NCI-H524 treated with DMSO at 0.1 percent for 48 hours (cell line): ENCODE measurements at regions not wholly inside any gene's neighbourhood (a gene's known extent, or its start where the extent isn't known, plus 50 kb on each side); places are given as distances from the start of the nearest gene placed in this dataset.

Source experiments
- DNase-seq: peaks from one replicate; lab custom pipeline; 2025; lab: John Stamatoyannopoulos, UW

DNA sequence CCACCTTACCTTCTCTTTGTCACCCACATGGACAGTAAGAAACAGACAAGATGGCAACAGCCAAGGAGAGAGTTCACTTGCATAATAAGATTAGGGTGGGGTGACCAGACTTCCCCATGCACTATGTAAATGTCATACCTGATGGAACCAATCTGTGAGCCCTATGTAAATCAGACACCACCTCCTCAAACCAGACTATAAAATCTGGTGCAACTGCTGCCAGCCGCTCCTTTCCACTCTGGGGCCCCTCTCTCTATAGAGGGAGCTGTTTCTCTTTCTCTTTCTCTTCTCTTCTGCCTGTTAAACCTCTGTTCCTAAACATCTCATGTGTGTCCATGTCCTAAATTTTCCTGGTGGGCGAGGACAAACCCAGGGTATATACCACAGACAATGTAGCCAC is 405.5 kb upstream of the CNTN4 start:
- DNase-seq: no peak

- DNase-seq: no peak
These were observed 401.9 kb upstream of the CNTN4 start for GRCh38 chr3:1696669-1697275.

DNA sequence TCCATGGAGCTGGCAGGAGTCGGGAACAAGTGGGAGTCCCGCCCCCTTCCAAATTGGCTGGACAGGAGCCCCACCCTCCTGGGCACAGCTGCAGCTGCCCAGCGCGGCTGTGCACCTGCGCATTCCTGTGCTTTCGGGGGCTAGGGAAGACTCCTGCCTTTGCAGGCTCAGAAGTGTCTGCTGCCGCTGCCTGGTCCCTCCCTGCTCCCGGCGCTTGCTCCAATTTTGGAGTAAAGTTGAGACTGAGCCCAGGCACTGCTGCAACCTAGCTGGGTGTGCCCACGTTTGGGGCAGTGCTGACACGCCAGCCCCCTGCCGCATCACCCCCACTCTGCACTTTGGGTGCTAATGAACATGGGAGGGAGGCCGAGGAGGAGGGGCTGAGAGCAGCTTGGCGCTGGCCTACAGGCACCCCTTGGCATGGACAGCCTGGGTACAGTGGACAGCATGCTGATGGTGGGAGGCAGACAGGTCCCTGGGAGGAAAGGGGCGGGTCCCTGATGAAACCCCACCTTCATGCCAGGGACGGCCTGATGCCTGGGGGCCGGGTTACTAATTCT is 399.2 kb upstream of the CNTN4 start:
- no peak for DNase-seq

- no peak for DNase-seq
These were observed 398.0 kb upstream of the CNTN4 start for GRCh38 chr3:1700650-1701049.

DNA sequence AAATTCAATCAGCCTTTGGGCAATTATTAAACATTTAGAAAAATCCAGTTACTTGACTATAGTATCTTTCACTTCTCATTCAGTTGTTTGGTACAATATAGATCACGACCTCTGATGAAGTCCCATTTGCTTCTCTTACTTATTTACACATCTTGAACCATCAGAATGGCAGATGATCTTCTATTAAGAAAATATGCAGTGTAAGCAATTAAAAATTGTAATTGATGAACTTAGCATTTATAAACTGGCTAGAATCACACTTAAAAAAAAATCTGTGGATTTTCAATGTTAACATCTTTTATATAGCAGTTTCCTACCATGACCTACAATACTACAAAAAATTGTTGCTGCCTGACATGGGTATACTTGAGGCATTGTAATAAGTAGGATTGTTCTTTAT is 395.5 kb upstream of the CNTN4 start:
- DNase-seq: no peak

- no peak for DNase-seq
These were observed 388.0 kb upstream of the CNTN4 start for GRCh38 chr3:1710663-1711062.

DNA sequence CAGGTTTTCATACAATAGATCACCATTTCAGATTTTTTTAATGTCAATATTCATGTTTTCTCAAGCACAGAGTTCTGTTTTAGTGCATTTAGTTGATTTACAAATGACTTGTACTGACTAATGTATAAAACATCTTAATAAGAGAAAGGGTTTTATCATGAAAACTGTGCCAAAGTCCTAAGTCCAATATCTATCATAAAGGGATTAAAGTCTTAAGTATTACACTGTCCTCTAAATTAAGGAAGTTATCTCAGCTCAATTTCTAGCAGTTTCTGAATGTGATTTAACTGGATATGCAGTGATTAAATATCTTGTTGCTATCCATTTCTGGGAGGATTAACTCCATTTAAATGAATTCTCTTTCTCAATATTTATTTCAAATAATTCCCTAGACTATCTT is 381.1 kb upstream of the CNTN4 start:
- no peak for DNase-seq

DNA sequence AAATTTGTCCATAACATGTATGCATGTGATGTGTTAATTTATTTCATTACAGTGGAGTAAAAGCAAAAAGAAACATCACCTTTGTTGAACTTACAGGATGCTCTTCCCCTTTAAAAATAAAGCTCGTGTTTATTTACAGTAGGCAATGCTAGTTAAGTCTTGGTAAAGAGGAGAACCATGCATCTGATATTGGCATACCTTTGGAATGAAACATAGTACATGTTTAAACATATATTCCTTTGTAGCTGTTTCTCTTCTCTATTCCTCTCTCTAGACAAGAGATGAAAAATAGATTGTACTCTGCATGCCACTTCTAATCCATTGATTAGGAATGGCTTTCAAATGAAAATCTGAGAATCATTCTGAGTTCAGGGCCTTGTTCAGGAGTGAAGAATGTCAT is 374.9 kb upstream of the CNTN4 start:
- DNase-seq: no peak

DNA sequence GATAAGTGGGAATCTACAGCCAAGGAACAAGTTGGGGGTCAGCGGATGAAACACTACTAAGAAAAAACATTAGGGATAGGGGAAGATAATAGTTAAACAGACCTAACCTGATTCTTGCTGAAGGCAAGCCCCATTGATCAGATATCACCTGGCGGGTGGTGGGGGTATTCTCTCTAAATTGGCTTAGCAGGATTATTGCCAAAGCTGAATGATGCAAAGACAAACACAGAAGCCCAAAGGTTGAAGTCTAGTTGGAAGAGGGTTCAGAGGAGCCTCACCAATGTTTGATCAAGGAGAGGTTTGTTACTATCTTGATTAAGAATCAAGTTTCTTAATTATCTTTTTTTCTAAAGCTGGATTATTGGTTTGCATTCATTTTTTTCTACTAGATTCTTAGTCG is 371.9 kb upstream of the CNTN4 start:
- no peak for DNase-seq

GRCh38 chr3:1727242-1727641 is 371.4 kb upstream of the CNTN4 start:
- DNase-seq: no peak

- no peak for DNase-seq
These were observed 370.2 kb upstream of the CNTN4 start for GRCh38 chr3:1728510-1728909.

GRCh38 chr3:1734494-1735122 is 364.1 kb upstream of the CNTN4 start:
- no peak for DNase-seq

- no peak for DNase-seq
These were observed 346.5 kb upstream of the CNTN4 start for GRCh38 chr3:1752205-1752604.

GRCh38 chr3:1766384-1766783 is 332.3 kb upstream of the CNTN4 start:
- no peak for DNase-seq

DNA sequence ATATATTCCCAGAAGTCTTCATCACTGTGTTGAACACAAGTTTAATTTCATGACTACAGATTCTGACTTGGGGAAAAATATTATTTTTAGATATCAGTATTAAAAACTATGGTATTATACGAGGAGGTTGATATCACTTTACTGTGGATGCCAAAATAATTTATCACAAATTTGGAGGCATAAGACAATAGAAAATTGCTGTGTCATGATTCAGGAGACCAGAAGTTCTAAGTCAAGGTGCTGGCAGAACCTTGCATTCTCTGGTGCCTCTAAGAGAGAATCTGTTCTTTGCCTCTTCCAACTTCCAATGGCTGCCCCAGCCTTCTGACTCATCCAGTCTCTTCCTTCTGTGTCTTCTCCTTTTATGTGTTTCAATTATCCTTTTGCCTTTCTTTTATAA is 325.0 kb upstream of the CNTN4 start:
- DNase-seq: no peak

DNA sequence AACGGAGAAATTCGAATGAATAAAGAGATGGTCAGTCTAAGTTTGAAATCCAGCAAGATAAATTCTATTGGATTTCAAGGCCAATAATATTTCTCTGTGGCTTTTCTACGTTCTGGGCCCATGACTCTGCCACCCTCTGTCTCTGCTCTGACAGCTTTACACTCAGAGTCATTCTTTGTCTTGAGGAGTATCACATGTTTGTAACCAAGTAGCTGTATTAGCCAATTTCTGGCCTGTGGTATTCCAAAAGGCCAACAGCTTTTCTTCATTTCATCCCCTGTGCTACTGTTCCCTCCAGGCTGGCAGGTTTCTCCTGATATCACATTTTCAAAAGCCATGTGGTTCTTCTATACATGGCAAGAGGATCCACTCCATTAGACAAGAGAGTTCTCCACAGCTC is 324.1 kb upstream of the CNTN4 start:
- no peak for DNase-seq

- no peak for DNase-seq
These were observed 323.3 kb upstream of the CNTN4 start for GRCh38 chr3:1775321-1775720.

DNA sequence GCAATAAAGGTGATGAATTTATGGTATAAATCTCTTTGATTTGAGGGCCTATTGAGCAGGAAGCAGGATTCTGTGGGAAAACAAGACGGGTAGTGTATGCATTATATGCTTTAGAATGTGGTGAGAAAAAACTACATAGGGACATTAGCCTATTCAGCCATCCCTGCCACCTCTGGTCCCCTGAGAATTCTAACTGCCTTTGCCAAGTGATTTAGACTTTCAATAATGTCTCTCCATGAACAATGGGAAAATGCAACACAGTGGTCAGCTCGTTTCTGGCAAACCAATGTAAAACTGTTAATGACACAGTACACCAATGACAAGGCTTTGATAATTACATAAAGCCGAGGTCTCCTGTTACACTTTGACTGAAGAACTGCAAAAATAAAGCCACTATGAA is 314.7 kb upstream of the CNTN4 start:
- no peak for DNase-seq

- peak; percentile 59 for DNase-seq
These were observed 311.6 kb upstream of the CNTN4 start for GRCh38 chr3:1787094-1787493.

DNA sequence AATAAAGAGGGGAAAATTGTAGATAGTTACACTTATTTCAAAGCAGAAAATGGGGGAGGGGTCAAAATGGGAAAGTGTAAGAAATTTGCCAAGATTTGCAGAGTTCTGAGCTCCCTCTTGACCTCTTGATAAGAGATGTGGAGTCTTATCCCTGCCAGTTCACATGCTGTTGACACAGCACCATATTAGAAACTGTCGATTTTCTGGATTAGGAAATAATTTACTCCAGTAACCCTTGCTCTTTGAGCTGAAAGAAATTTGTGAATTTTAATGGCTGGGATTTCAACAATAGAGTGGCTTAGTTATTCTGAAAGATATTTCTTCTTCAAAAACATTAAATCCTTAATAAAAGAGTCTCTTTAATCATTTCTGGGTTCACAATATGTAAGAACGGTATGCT is 306.2 kb upstream of the CNTN4 start:
- DNase-seq: no peak

GRCh38 chr3:1798711-1799405 is 299.8 kb upstream of the CNTN4 start:
- no peak for DNase-seq

DNA sequence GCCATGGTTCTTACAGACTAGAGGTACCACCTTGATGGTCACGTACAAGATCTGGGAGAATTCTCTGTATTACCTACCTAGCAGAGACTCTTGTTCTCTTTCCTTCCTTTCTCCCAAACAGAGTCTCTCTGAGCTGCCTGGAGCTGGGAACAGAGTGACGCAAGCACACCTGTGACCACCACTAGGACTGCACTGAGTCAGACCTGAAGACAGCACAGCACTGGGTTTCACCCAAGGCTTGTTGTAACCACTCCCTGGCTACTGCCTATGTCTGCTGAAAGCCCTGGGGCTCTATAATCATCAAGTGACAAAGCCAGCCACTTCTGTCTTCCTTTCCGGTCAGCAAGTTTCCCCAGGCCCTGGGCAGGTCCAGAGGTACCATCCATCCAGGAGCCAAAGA is 293.3 kb upstream of the CNTN4 start:
- no peak for DNase-seq

- DNase-seq: no peak
These were observed 290.1 kb upstream of the CNTN4 start for GRCh38 chr3:1808590-1808989.
